Tibial nerve (tissue), 4 donors: ENCODE measurements at regions not wholly inside any gene's neighbourhood (a gene's known extent, or its start where the extent isn't known, plus 50 kb on each side); places are given as distances from the start of the nearest gene placed in this dataset.

ENCODE experiments used
- DNase-seq, 2 donors: peaks; one replicate each; pipeline ENCODE4 v3.0.0-alpha.2; 2019; ENCODE audit warnings: low spot score in 2 of 2
- H3K27ac ChIP-seq, 4 donors: fragments of 200-600 bp; sonication (generic) in 3 of 4; one replicate each; pipeline ENCODE4 v1.5.1; 2017 to 2019; ENCODE audit warnings: mild to moderate bottlenecking in 1 of 4
- H3K27me3 ChIP-seq, 2 donors: fragments of 200-600 bp; sonication (generic) in 1 of 2; one replicate each; pipeline versions ENCODE4 v1.5.1 to v1.6.0; 2017 to 2019
- H3K36me3 ChIP-seq, 3 donors: fragments of 200-600 bp; sonication (generic); one replicate each; pipeline ENCODE4 v1.5.1; 2018 to 2019
- H3K4me1 ChIP-seq, 4 donors: fragments of 200-600 bp; sonication (generic) in 3 of 4; one replicate each; pipeline ENCODE4 v1.5.1; 2017 to 2019
- H3K4me3 ChIP-seq, 4 donors: fragments of 200-600 bp; sonication (generic) in 3 of 4; one replicate each; pipeline ENCODE4 v1.5.1; 2017 to 2019; ENCODE audit warnings: mild to moderate bottlenecking in 1 of 4, moderate library complexity in 1 of 4
- H3K9me3 ChIP-seq, 4 donors: fragments of 200-600 bp; sonication (generic) in 3 of 4; one replicate each; pipeline ENCODE4 v1.5.1; 2017 to 2019
- EP300 ChIP-seq, 2 donors: sonication (generic); formaldehyde crosslinking; IDR thresholded peaks; one replicate each; pipeline ENCODE4 v1.6.1; 2017; ENCODE audit warnings: antibody characterized with exemption in 2 of 2, mild to moderate bottlenecking in 1 of 2
- POLR2A ChIP-seq, 2 donors: fragments of 450-650 bp; IDR thresholded peaks; one replicate each; pipeline ENCODE4 v1.6.1; 2017; ENCODE audit warnings: antibody characterized with exemption in 2 of 2, mild to moderate bottlenecking in 2 of 2, moderate library complexity in 2 of 2
- WGBS, 2 donors: methylation state at CpG; one replicate each; pipeline ENCODE4 v1.1.5; 2018; 5-methylcytosine and 5-hydroxymethylcytosine counted together
- TF ChIP-seq, protein P1 (sequence below), 5 experiments: fragments of 200-600 bp in 3 of 5; fragments of 450-650 bp in 2 of 5; sonication (generic) in 3 of 5; IDR thresholded peaks; one replicate each; pipeline ENCODE4 v1.5.1; 2016 to 2019; ENCODE audit warnings: antibody characterized with exemption in 5 of 5, mild to moderate bottlenecking in 3 of 5, moderate library complexity in 2 of 5

DNA sequence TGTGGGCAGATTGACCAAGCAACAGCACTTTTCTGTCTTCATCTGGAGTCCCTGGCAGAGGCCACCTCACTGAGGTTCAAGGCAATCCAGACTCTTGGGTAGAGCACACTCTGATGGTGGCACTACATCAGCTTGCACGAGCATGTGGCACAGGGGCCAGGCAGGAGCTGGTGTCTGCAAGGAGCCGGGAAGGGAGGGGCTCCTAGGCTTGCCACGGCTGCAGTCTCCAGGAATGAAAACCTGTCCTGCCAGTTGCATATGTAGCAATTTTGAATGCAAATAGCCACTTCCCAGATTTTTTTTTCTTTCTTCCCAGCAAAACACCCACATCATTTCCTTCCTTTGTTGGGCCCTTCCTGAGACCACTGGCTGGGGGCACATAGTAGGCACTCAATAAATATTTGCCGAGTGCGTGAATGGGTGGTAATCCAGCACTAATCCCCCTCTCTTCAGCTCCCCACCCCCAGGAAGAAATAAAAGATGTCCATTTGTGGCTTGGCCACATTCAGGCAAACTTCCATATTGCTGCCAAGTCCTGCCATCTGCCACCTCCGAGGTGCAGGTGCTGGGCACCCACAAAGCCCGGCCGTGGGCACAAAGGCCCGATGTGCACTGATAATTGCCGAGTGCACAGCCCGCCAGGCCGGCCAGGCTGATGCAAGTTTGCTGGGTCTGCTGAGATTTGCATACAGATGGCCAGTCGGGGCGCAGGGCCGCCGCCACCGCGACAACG lies 72.4 kb downstream of the MYCN start:
- no peak for DNase-seq
- Histone ChIP-seq H3K27me3 (peaks cover 0 to 41% of the 10 kb centered on the region in 2 donors), H3K4me1 (peaks cover 0 to 15% (median 0%) of the 10 kb centered on the region in 4 donors), H3K36me3 (no peaks in the 10 kb centered on the region), H3K9me3 (no peaks in the 10 kb centered on the region), H3K27ac (no peak overlapping the region), H3K4me3 (peak overlapping the region in 1 of 4 donors; percentile 14)
- TF ChIP-seq POLR2A (IDR thresholded peaks at IDR 0.05), result no peak
- no peak for TF ChIP-seq EP300 (IDR thresholded peaks at IDR 0.05)
- TF ChIP-seq, protein P1, sequence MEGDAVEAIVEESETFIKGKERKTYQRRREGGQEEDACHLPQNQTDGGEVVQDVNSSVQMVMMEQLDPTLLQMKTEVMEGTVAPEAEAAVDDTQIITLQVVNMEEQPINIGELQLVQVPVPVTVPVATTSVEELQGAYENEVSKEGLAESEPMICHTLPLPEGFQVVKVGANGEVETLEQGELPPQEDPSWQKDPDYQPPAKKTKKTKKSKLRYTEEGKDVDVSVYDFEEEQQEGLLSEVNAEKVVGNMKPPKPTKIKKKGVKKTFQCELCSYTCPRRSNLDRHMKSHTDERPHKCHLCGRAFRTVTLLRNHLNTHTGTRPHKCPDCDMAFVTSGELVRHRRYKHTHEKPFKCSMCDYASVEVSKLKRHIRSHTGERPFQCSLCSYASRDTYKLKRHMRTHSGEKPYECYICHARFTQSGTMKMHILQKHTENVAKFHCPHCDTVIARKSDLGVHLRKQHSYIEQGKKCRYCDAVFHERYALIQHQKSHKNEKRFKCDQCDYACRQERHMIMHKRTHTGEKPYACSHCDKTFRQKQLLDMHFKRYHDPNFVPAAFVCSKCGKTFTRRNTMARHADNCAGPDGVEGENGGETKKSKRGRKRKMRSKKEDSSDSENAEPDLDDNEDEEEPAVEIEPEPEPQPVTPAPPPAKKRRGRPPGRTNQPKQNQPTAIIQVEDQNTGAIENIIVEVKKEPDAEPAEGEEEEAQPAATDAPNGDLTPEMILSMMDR (IDR thresholded peaks at IDR 0.05), result no peak
- WGBS, 2 donors, result 25 to 39% methylated on average over 16 to 19 of the region's 19 CpGs

DNA sequence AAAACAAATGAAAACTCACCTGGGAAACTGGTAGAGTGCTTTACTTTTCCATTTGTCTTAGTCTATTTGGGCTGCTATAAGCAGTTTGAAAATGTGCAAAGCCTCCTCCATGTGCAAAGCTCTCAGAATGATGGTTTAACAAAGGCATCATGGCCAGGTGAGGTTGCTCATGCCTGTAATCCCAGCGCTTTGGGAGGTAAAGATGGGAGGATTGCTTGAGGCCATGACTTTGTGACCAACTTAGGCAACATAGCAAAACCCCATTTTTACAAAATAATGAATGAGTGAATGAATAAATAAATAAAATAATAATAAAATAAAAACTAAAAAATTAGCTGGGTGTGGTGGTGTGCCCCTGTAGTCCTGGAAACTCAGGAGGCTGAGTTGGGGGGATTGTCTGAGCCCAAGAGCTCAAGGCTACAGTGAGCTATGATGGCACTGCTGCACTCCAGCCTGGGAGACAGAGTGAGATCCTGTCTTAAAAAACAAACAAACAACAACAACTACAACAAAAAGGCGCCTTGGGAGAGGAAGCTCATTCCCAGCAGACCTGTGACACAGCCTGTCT lies 71.8 kb downstream of the MYCN start:
- Histone ChIP-seq H3K27ac (no peak overlapping the region), H3K36me3 (no peaks in the 10 kb centered on the region), H3K27me3 (peaks cover 0 to 41% of the 10 kb centered on the region in 2 donors), H3K9me3 (no peaks in the 10 kb centered on the region), H3K4me1 (peaks cover 0 to 15% (median 0%) of the 10 kb centered on the region in 4 donors), H3K4me3 (no peak overlapping the region)
- no peak for DNase-seq
- 92 to 97% methylated on average over 2 of the region's 2 CpGs for WGBS, 2 donors
- no peak for TF ChIP-seq EP300 (IDR thresholded peaks at IDR 0.05)
- TF ChIP-seq POLR2A (IDR thresholded peaks at IDR 0.05), result no peak
- TF ChIP-seq, protein P1 (IDR thresholded peaks at IDR 0.05), result no peak

DNA sequence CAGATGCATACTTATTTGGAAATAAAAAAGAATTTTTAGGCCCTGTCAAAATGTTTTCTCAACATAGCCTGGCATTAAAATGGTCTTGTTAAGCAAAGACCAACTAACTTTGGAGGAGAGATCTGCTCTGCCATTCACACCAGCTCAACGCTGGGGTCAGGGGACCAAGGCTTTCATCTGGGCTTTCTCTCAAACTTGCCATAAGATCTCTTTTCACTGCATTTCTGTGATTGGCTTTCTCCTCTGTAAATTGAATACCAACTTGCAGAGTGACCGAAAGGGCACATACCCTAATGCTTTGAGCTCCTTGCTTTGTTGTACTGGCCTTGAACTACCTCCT lies 71.2 kb downstream of the MYCN start:
- Histone ChIP-seq H3K9me3 (no peaks in the 10 kb centered on the region), H3K36me3 (no peaks in the 10 kb centered on the region), H3K27me3 (peaks cover 0 to 41% of the 10 kb centered on the region in 2 donors), H3K4me1 (peaks cover 0 to 15% (median 0%) of the 10 kb centered on the region in 4 donors), H3K27ac (no peak overlapping the region), H3K4me3 (no peak overlapping the region)
- DNase-seq, result no peak
- no peak for TF ChIP-seq EP300 (IDR thresholded peaks at IDR 0.05)
- TF ChIP-seq POLR2A (IDR thresholded peaks at IDR 0.05), result no peak
- TF ChIP-seq, protein P1 (IDR thresholded peaks at IDR 0.05), result no peak
- 85 to 92% methylated on average over 2 of the region's 2 CpGs for WGBS, 2 donors

DNA sequence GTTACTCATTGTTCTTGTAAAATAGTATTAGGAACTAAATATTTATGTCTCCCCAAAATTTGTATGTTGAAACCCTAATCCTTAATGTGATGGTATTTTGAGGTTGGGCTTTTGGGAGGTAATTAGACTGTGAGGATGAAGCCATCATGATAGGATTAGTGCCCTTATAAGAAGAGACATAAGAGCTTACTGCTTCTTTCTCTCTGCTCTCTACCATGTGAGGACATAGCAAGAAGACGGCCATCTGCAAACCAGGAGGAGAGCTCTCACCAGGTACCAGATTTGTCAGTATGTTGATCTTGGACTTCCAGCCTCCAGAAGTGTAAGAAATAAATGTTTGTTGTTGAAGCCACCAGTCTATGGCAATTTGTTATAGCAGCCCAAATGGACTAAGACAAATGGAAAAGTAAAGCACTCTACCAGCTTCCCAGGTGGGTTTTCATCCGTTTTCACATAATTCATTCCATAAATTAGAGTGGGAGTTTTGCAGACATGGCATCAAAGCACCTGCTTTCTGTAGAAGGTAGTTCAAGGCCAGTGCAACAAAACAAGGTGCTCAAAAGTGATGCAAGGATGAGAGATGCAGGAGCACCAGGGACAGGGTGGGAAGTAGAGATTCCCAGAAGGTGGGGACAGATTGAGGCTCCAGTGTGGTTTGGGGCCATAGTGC lies 70.7 kb downstream of the MYCN start:
- WGBS, 2 donors, result 84 to 93% methylated on average over 2 of the region's 2 CpGs

More for the DNA sequence above, 70.7 kb downstream of the MYCN start:
- H3K4me1 ChIP-seq, result peaks cover 0 to 15% (median 0%) of the 10 kb centered on the region in 4 donors
- no peak for DNase-seq
- no peak overlapping the region for H3K4me3 ChIP-seq
- no peaks in the 10 kb centered on the region for H3K36me3 ChIP-seq
- peaks cover 0 to 41% of the 10 kb centered on the region in 2 donors for H3K27me3 ChIP-seq
- TF ChIP-seq POLR2A (IDR thresholded peaks at IDR 0.05) (no peak), EP300 (IDR thresholded peaks at IDR 0.05) (no peak)
- TF ChIP-seq, protein P1 (IDR thresholded peaks at IDR 0.05), result no peak
- H3K9me3 ChIP-seq, result no peaks in the 10 kb centered on the region
- H3K27ac ChIP-seq, result no peak overlapping the region
